ENCODE measurements at regions not wholly inside any gene's neighbourhood (a gene's known extent, or its start where the extent isn't known, plus 50 kb on each side); places are given as distances from the start of the nearest gene placed in this dataset.
"Not testable (repeated sequence)": the region's sequence is repeated elsewhere in the genome, so short reads cannot be mapped to it uniquely, and the experiment has no call there.

- DNase-seq (ENCODE audit: low spot score): peak; percentile 50
Observed at GRCh38 chr4:133320576-133321170, 171.6 kb downstream of the PCDH10 start.

- DNase-seq (ENCODE audit: low spot score): peak; percentile 36
Observed at GRCh38 chr4:133316909-133317308, 167.8 kb downstream of the PCDH10 start.

- no peak for DNase-seq (ENCODE audit: low spot score)
Observed at GRCh38 chr4:133314991-133315390, 165.9 kb downstream of the PCDH10 start.

GRCh38 chr4:133287396-133287795 lies 138.3 kb downstream of the PCDH10 start:
- no peak for DNase-seq (ENCODE audit: low spot score)

- DNase-seq (ENCODE audit: low spot score): no peak
Observed at GRCh38 chr4:133278591-133278990, 129.5 kb downstream of the PCDH10 start.

- not testable (repeated sequence) for DNase-seq (ENCODE audit: low spot score)
Observed at GRCh38 chr4:133277940-133278339, 128.8 kb downstream of the PCDH10 start.

GRCh38 chr4:133275246-133275645 lies 126.2 kb downstream of the PCDH10 start:
- no peak for DNase-seq (ENCODE audit: low spot score)

- no peak for DNase-seq (ENCODE audit: low spot score)
Observed at GRCh38 chr4:133273401-133273800, 124.3 kb downstream of the PCDH10 start.

- DNase-seq (ENCODE audit: low spot score): no peak
Observed at GRCh38 chr4:133270021-133270570, 121.0 kb downstream of the PCDH10 start.

GRCh38 chr4:133268205-133268604 lies 119.1 kb downstream of the PCDH10 start:
- no peak for DNase-seq (ENCODE audit: low spot score)

GRCh38 chr4:133267506-133267905 lies 118.4 kb downstream of the PCDH10 start:
- DNase-seq (ENCODE audit: low spot score): not testable (repeated sequence)

GRCh38 chr4:133266966-133267365 lies 117.9 kb downstream of the PCDH10 start:
- DNase-seq (ENCODE audit: low spot score): not testable (repeated sequence)

- not testable (repeated sequence) for DNase-seq (ENCODE audit: low spot score)
Observed at GRCh38 chr4:133264251-133264650, 115.2 kb downstream of the PCDH10 start.

- no peak for DNase-seq (ENCODE audit: low spot score)
Observed at GRCh38 chr4:133263104-133263503, 114.0 kb downstream of the PCDH10 start.

- no peak for DNase-seq (ENCODE audit: low spot score)
Observed at GRCh38 chr4:133247861-133248260, 98.8 kb downstream of the PCDH10 start.

- no peak for DNase-seq (ENCODE audit: low spot score)
Observed at GRCh38 chr4:133245226-133245625, 96.1 kb downstream of the PCDH10 start.

Measured in COLO829 (cell line).